ENCODE measurements at regions not wholly inside any gene's neighbourhood (a gene's known extent, or its start where the extent isn't known, plus 50 kb on each side); places are given as distances from the start of the nearest gene placed in this dataset.

- no peak for TF ChIP-seq CTCF (IDR thresholded peaks at IDR 0.05; ENCODE audit: low read depth, low read length)
- DNase-seq (ENCODE audit: low read depth in 2 of 2), result peak in 1 of 2 donors; percentile 49
- no peak overlapping the region for H3K4me3 ChIP-seq (replicated peaks in 1 of 2; ENCODE audit: low read depth in 2 of 2, low read length in 2 of 2)
Observed at GRCh38 chr10:129192344-129193128, 274.5 kb upstream of the MGMT start.

GRCh38 chr10:129193148-129193547, 273.9 kb upstream of the MGMT start:
- peak in 1 of 2 donors; percentile 34 for DNase-seq (ENCODE audit: low read depth in 2 of 2)
- H3K4me3 ChIP-seq (replicated peaks in 1 of 2; ENCODE audit: low read depth in 2 of 2, low read length in 2 of 2), result no peak overlapping the region
- no peak for TF ChIP-seq CTCF (IDR thresholded peaks at IDR 0.05; ENCODE audit: low read depth, low read length)

- no peak for TF ChIP-seq CTCF (IDR thresholded peaks at IDR 0.05; ENCODE audit: low read depth, low read length)
- H3K4me3 ChIP-seq (replicated peaks in 1 of 2; ENCODE audit: low read depth in 2 of 2, low read length in 2 of 2), result no peak overlapping the region
- DNase-seq (ENCODE audit: low read depth in 2 of 2), result no peak
Observed at GRCh38 chr10:129194181-129194870, 272.7 kb upstream of the MGMT start.

GRCh38 chr10:129199826-129200225, 267.2 kb upstream of the MGMT start:
- no peak overlapping the region for H3K4me3 ChIP-seq (replicated peaks in 1 of 2; ENCODE audit: low read depth in 2 of 2, low read length in 2 of 2)
- DNase-seq (ENCODE audit: low read depth in 2 of 2), result no peak
- no peak for TF ChIP-seq CTCF (IDR thresholded peaks at IDR 0.05; ENCODE audit: low read depth, low read length)

GRCh38 chr10:129203819-129204218, 263.2 kb upstream of the MGMT start:
- DNase-seq (ENCODE audit: low read depth in 2 of 2), result no peak
- no peak overlapping the region for H3K4me3 ChIP-seq (replicated peaks in 1 of 2; ENCODE audit: low read depth in 2 of 2, low read length in 2 of 2)
- TF ChIP-seq CTCF (IDR thresholded peaks at IDR 0.05; ENCODE audit: low read depth, low read length), result no peak

GRCh38 chr10:129207297-129207696, 259.7 kb upstream of the MGMT start:
- no peak overlapping the region for H3K4me3 ChIP-seq (replicated peaks in 1 of 2; ENCODE audit: low read depth in 2 of 2, low read length in 2 of 2)
- DNase-seq (ENCODE audit: low read depth in 2 of 2), result no peak
- TF ChIP-seq CTCF (IDR thresholded peaks at IDR 0.05; ENCODE audit: low read depth, low read length), result no peak
